ENCODE measurements at regions not wholly inside any gene's neighbourhood (a gene's known extent, or its start where the extent isn't known, plus 50 kb on each side); places are given as distances from the start of the nearest gene placed in this dataset.

GRCh38 chr3:147872568-147872967 lies 463.4 kb downstream of the ZIC1 start:
- H3K9ac ChIP-seq (ENCODE audit: low read length) = no peak overlapping the region
- H3K36me3 ChIP-seq (ENCODE audit: control insufficient read depth, low read depth, low read length) = no peaks in the 10 kb centered on the region
- H3K27me3 ChIP-seq (ENCODE audit: control insufficient read depth, insufficient read depth, low read length) = no peaks in the 10 kb centered on the region
- no peaks in the 10 kb centered on the region for H3K4me1 ChIP-seq (ENCODE audit: control insufficient read depth, low read depth, low read length)
- H3K27ac ChIP-seq (ENCODE audit: low read length) = no peak overlapping the region
- H3K4me3 ChIP-seq (ENCODE audit: low read length) = no peak overlapping the region
- H3K9me3 ChIP-seq (ENCODE audit: control insufficient read depth, low read depth, low read length) = no peaks in the 10 kb centered on the region

GRCh38 chr3:147875498-147875897 lies 466.3 kb downstream of the ZIC1 start:
- Histone ChIP-seq H3K9ac (ENCODE audit: low read length) (no peak overlapping the region), H3K4me1 (ENCODE audit: control insufficient read depth, low read depth, low read length) (no peaks in the 10 kb centered on the region), H3K9me3 (ENCODE audit: control insufficient read depth, low read depth, low read length) (peaks cover 5% of the 10 kb centered on the region), H3K36me3 (ENCODE audit: control insufficient read depth, low read depth, low read length) (no peaks in the 10 kb centered on the region), H3K27ac (ENCODE audit: low read length) (no peak overlapping the region), H3K27me3 (ENCODE audit: control insufficient read depth, insufficient read depth, low read length) (no peaks in the 10 kb centered on the region), H3K4me3 (ENCODE audit: low read length) (no peak overlapping the region)

GRCh38 chr3:147881933-147882332 lies 472.8 kb downstream of the ZIC1 start:
- Histone ChIP-seq H3K9ac (ENCODE audit: low read length) (no peak overlapping the region), H3K27ac (ENCODE audit: low read length) (no peak overlapping the region), H3K9me3 (ENCODE audit: control insufficient read depth, low read depth, low read length) (peaks cover 22% of the 10 kb centered on the region), H3K36me3 (ENCODE audit: control insufficient read depth, low read depth, low read length) (no peaks in the 10 kb centered on the region), H3K4me3 (ENCODE audit: low read length) (no peak overlapping the region), H3K4me1 (ENCODE audit: control insufficient read depth, low read depth, low read length) (no peaks in the 10 kb centered on the region), H3K27me3 (ENCODE audit: control insufficient read depth, insufficient read depth, low read length) (no peaks in the 10 kb centered on the region)

DNA sequence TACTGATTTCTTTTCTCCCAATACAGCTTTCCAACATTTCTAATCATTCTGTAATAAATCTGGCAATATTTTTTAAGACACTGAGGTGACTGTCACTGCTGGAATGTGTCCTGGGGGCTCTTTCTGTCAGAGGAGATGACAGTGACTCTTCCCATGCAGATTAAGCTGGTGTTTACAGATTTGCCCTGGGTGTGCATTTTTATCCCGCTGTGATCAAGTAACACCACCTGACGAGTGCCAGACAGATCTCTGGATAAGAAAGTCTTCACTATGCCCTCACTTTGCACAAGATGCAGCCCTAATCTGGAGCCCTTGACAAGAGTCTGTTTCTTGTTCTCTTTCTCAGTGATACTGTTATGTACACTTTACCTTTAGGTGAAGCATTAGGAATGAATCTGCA lies 477.7 kb downstream of the ZIC1 start:
- H3K36me3 ChIP-seq (ENCODE audit: control insufficient read depth, low read depth, low read length) = no peaks in the 10 kb centered on the region
- H3K9me3 ChIP-seq (ENCODE audit: control insufficient read depth, low read depth, low read length) = peaks cover 8% of the 10 kb centered on the region
- no peaks in the 10 kb centered on the region for H3K4me1 ChIP-seq (ENCODE audit: control insufficient read depth, low read depth, low read length)
- H3K4me3 ChIP-seq (ENCODE audit: low read length) = no peak overlapping the region
- no peak overlapping the region for H3K27ac ChIP-seq (ENCODE audit: low read length)
- H3K9ac ChIP-seq (ENCODE audit: low read length) = no peak overlapping the region
- H3K27me3 ChIP-seq (ENCODE audit: control insufficient read depth, insufficient read depth, low read length) = no peaks in the 10 kb centered on the region

DNA sequence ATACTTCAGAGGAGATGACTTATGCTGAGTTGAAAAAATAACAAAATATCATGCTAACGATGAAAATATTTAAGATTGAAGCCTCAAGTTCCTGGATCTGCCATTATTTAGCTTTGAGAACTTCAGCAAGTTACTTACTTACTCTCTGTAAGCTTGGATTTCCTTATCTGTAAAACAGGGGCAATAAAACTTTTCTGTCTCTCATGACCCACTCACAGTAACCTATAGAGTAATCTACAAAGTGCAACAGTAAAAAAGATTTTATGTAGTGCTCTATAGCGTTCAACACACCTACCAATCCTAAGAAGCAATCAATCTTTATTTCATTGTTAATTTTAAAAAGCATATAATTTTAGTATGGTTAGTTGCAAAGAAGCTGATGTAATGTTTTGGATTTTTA lies 478.6 kb downstream of the ZIC1 start:
- H3K27me3 ChIP-seq (ENCODE audit: control insufficient read depth, insufficient read depth, low read length) = no peaks in the 10 kb centered on the region
- no peaks in the 10 kb centered on the region for H3K36me3 ChIP-seq (ENCODE audit: control insufficient read depth, low read depth, low read length)
- no peak overlapping the region for H3K27ac ChIP-seq (ENCODE audit: low read length)
- H3K4me1 ChIP-seq (ENCODE audit: control insufficient read depth, low read depth, low read length) = no peaks in the 10 kb centered on the region
- H3K9ac ChIP-seq (ENCODE audit: low read length) = no peak overlapping the region
- H3K4me3 ChIP-seq (ENCODE audit: low read length) = no peak overlapping the region
- H3K9me3 ChIP-seq (ENCODE audit: control insufficient read depth, low read depth, low read length) = peaks cover 4% of the 10 kb centered on the region

DNA sequence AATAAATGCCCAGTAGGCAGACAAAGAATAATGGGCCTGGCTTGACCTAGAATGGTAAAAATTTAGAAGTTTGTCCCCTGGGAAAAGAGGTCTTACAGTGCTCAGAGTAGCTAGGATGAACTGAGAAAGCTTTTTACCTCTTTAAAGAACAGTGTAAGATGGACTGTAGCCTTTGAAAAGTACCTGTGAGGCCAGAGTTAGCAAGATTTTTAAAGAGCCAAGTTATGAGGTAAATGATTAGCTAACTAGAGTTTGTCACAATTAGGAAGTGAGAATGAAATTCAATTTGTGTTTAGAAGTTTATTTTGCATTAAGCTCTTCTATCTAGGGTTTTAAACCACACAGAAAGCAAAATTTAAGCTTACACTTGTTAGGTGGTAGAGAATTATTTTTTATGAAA lies 480.9 kb downstream of the ZIC1 start:
- Histone ChIP-seq H3K9me3 (ENCODE audit: control insufficient read depth, low read depth, low read length) (peaks cover 4% of the 10 kb centered on the region), H3K4me3 (ENCODE audit: low read length) (no peak overlapping the region), H3K27ac (ENCODE audit: low read length) (no peak overlapping the region), H3K4me1 (ENCODE audit: control insufficient read depth, low read depth, low read length) (no peaks in the 10 kb centered on the region), H3K9ac (ENCODE audit: low read length) (no peak overlapping the region), H3K27me3 (ENCODE audit: control insufficient read depth, insufficient read depth, low read length) (no peaks in the 10 kb centered on the region), H3K36me3 (ENCODE audit: control insufficient read depth, low read depth, low read length) (no peaks in the 10 kb centered on the region)

DNA sequence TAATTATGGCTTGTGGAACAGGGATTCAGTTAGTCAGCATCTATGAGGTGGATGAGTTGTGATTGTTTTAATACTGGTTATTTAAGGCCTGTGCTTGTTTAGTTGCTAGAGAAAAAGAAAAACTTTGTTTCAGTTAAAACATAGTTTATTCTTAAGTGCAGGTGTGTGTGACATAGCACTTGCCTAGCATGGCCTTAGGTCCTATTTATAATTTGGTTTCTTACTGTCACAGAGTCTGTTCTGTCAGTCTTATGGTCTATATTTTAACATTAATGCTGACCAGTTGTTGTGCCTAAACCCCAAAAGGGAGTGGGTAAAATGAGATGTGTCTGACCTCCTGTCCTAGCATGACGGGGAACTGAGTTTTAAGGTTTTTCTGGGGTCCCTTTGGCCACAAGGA lies 486.3 kb downstream of the ZIC1 start:
- H3K36me3 ChIP-seq (ENCODE audit: control insufficient read depth, low read depth, low read length) = no peaks in the 10 kb centered on the region
- no peaks in the 10 kb centered on the region for H3K27me3 ChIP-seq (ENCODE audit: control insufficient read depth, insufficient read depth, low read length)
- no peak overlapping the region for H3K27ac ChIP-seq (ENCODE audit: low read length)
- no peak overlapping the region for H3K9ac ChIP-seq (ENCODE audit: low read length)
- no peak overlapping the region for H3K4me3 ChIP-seq (ENCODE audit: low read length)
- peaks cover 3% of the 10 kb centered on the region for H3K9me3 ChIP-seq (ENCODE audit: control insufficient read depth, low read depth, low read length)
- H3K4me1 ChIP-seq (ENCODE audit: control insufficient read depth, low read depth, low read length) = peaks cover 10% of the 10 kb centered on the region

DNA sequence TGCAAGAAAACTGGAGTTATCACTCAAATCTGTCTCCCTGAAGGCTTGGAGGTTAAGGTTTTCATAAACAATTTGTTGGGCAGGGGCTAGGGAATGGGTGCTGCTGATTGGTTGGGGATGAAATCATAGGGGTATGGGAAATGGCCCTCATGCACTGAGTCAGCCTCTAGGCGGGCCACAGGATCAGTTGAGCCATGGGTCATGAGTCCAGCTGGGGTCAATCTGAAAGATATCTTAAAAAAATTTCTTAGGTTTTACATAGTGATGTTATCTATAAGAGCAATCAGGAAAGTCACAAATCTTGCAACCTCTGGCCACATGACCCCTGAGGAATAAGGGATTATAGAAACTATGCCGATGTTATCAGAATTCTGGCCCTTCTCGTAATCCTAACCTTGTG lies 491.7 kb downstream of the ZIC1 start:
- Histone ChIP-seq H3K9ac (ENCODE audit: low read length) (no peak overlapping the region), H3K4me3 (ENCODE audit: low read length) (no peak overlapping the region), H3K27ac (ENCODE audit: low read length) (no peak overlapping the region), H3K27me3 (ENCODE audit: control insufficient read depth, insufficient read depth, low read length) (no peaks in the 10 kb centered on the region), H3K9me3 (ENCODE audit: control insufficient read depth, low read depth, low read length) (peaks cover 6% of the 10 kb centered on the region), H3K4me1 (ENCODE audit: control insufficient read depth, low read depth, low read length) (peaks cover 18% of the 10 kb centered on the region), H3K36me3 (ENCODE audit: control insufficient read depth, low read depth, low read length) (no peaks in the 10 kb centered on the region)

- H3K4me1 ChIP-seq (ENCODE audit: control insufficient read depth, low read depth, low read length) = peaks cover 9% of the 10 kb centered on the region
- H3K27ac ChIP-seq (ENCODE audit: low read length) = no peak overlapping the region
- peaks cover 6% of the 10 kb centered on the region for H3K9me3 ChIP-seq (ENCODE audit: control insufficient read depth, low read depth, low read length)
- H3K4me3 ChIP-seq (ENCODE audit: low read length) = no peak overlapping the region
- H3K36me3 ChIP-seq (ENCODE audit: control insufficient read depth, low read depth, low read length) = no peaks in the 10 kb centered on the region
- no peak overlapping the region for H3K9ac ChIP-seq (ENCODE audit: low read length)
- no peaks in the 10 kb centered on the region for H3K27me3 ChIP-seq (ENCODE audit: control insufficient read depth, insufficient read depth, low read length)
These were observed 493.9 kb downstream of the ZIC1 start for GRCh38 chr3:147903026-147903425.

DNA sequence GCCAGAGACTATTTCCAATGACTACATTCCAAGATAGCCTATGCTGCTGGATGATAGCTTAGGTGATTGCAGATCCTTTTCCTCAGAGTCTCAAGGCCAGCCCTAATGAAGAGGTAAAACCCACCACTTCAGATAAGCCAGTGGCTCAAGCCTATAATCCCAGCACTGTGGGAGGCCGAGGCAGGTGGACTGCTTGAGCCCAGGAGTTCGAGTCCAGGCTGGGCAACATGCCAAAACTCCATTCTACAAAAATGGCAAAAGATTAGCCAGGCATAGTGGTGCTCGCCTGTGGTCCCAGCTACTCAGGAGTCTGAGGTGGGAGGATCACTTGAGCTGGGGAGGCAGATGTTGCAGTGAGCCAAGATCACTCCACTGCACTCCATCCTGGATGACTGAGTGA lies 495.3 kb downstream of the ZIC1 start:
- Histone ChIP-seq H3K27ac (ENCODE audit: low read length) (no peak overlapping the region), H3K9ac (ENCODE audit: low read length) (no peak overlapping the region), H3K36me3 (ENCODE audit: control insufficient read depth, low read depth, low read length) (no peaks in the 10 kb centered on the region), H3K4me3 (ENCODE audit: low read length) (no peak overlapping the region), H3K27me3 (ENCODE audit: control insufficient read depth, insufficient read depth, low read length) (no peaks in the 10 kb centered on the region), H3K4me1 (ENCODE audit: control insufficient read depth, low read depth, low read length) (peaks cover 7% of the 10 kb centered on the region), H3K9me3 (ENCODE audit: control insufficient read depth, low read depth, low read length) (peaks cover 6% of the 10 kb centered on the region)

- Histone ChIP-seq H3K9ac (ENCODE audit: low read length) (no peak overlapping the region), H3K4me1 (ENCODE audit: control insufficient read depth, low read depth, low read length) (peaks cover 7% of the 10 kb centered on the region), H3K4me3 (ENCODE audit: low read length) (no peak overlapping the region), H3K27me3 (ENCODE audit: control insufficient read depth, insufficient read depth, low read length) (no peaks in the 10 kb centered on the region), H3K27ac (ENCODE audit: low read length) (no peak overlapping the region), H3K36me3 (ENCODE audit: control insufficient read depth, low read depth, low read length) (no peaks in the 10 kb centered on the region), H3K9me3 (ENCODE audit: control insufficient read depth, low read depth, low read length) (no peaks in the 10 kb centered on the region)
These were observed 497.1 kb downstream of the ZIC1 start for GRCh38 chr3:147906285-147906684.

DNA sequence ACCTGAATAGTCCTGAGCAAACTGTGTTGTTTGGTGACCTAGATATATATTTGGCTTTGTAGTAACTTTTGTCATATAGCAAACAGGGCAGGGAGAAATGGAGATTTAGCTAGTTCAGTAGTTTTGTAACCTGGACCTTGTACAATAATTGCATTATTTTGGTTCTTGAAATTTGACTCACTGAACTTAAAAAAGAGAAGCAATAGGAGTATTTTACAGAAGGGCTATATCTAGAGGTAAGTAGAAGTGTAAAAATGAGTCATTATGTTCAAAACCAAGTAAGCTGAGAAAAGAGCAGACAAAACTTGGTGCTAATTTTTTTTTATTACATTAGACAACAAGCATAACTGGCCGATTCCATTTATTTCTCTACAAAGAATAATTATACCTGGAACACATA lies 505.4 kb downstream of the ZIC1 start:
- no peaks in the 10 kb centered on the region for H3K9me3 ChIP-seq (ENCODE audit: control insufficient read depth, low read depth, low read length)
- no peak overlapping the region for H3K4me3 ChIP-seq (ENCODE audit: low read length)
- H3K4me1 ChIP-seq (ENCODE audit: control insufficient read depth, low read depth, low read length) = no peaks in the 10 kb centered on the region
- no peaks in the 10 kb centered on the region for H3K36me3 ChIP-seq (ENCODE audit: control insufficient read depth, low read depth, low read length)
- H3K9ac ChIP-seq (ENCODE audit: low read length) = no peak overlapping the region
- no peaks in the 10 kb centered on the region for H3K27me3 ChIP-seq (ENCODE audit: control insufficient read depth, insufficient read depth, low read length)
- H3K27ac ChIP-seq (ENCODE audit: low read length) = no peak overlapping the region

All from iPS-18a (cell line).